Endothelial cell (in vitro differentiated cells): ENCODE measurements at regions not wholly inside any gene's neighbourhood (a gene's known extent, or its start where the extent isn't known, plus 50 kb on each side); places are given as distances from the start of the nearest gene placed in this dataset.

Experiments
- DNase-seq: peaks from one replicate; pipeline ENCODE4 v3.0.0; 2021; ENCODE audit warnings: low spot score
- H3K27ac Mint-ChIP-seq: one replicate; pipeline ENCODE4 v1.8.0; 2021; ENCODE audit warnings: mixed read lengths, inconsistent platforms; ENCODE audit not compliant: unreplicated experiment
- H3K27me3 Mint-ChIP-seq: one replicate; pipeline ENCODE4 v1.8.0; 2021; ENCODE audit warnings: mild to moderate bottlenecking, moderate library complexity, mixed read lengths, inconsistent platforms; ENCODE audit not compliant: unreplicated experiment
- H3K36me3 Mint-ChIP-seq: one replicate; pipeline ENCODE4 v1.8.0; 2021; ENCODE audit warnings: mild to moderate bottlenecking, low read depth, mixed read lengths, inconsistent platforms; ENCODE audit not compliant: unreplicated experiment
- H3K4me1 Mint-ChIP-seq: one replicate; pipeline ENCODE4 v1.8.0; 2021; ENCODE audit warnings: mild to moderate bottlenecking, mixed read lengths, inconsistent platforms; ENCODE audit not compliant: unreplicated experiment
- H3K4me3 Mint-ChIP-seq: one replicate; pipeline ENCODE4 v1.8.0; 2021; ENCODE audit warnings: mild to moderate bottlenecking, mixed read lengths, inconsistent platforms; ENCODE audit not compliant: unreplicated experiment
- H3K9me3 Mint-ChIP-seq: one replicate; pipeline ENCODE4 v1.8.0; 2021; ENCODE audit warnings: mixed read lengths, inconsistent platforms; ENCODE audit not compliant: unreplicated experiment
- TF ChIP-seq, protein P1 (sequence below): fragments of 200-600 bp; sonication (generic); IDR thresholded peaks from one replicate; pipeline ENCODE4 v1.5.0; 2021; ENCODE audit warnings: antibody characterized with exemption; ENCODE audit not compliant: unreplicated experiment

GRCh38 chr3:144301863-144302262 lies 330.2 kb downstream of the DIPK2A start:
- H3K9me3 Mint-ChIP-seq, result no peaks in the 10 kb centered on the region
- TF ChIP-seq, protein P1, sequence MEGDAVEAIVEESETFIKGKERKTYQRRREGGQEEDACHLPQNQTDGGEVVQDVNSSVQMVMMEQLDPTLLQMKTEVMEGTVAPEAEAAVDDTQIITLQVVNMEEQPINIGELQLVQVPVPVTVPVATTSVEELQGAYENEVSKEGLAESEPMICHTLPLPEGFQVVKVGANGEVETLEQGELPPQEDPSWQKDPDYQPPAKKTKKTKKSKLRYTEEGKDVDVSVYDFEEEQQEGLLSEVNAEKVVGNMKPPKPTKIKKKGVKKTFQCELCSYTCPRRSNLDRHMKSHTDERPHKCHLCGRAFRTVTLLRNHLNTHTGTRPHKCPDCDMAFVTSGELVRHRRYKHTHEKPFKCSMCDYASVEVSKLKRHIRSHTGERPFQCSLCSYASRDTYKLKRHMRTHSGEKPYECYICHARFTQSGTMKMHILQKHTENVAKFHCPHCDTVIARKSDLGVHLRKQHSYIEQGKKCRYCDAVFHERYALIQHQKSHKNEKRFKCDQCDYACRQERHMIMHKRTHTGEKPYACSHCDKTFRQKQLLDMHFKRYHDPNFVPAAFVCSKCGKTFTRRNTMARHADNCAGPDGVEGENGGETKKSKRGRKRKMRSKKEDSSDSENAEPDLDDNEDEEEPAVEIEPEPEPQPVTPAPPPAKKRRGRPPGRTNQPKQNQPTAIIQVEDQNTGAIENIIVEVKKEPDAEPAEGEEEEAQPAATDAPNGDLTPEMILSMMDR, result no peak
- no peaks in the 10 kb centered on the region for H3K36me3 Mint-ChIP-seq
- H3K27me3 Mint-ChIP-seq, result peaks cover 3% of the 10 kb centered on the region
- DNase-seq, result no peak
- H3K4me3 Mint-ChIP-seq, result no peak overlapping the region
- no peak overlapping the region for H3K27ac Mint-ChIP-seq
- no peaks in the 10 kb centered on the region for H3K4me1 Mint-ChIP-seq

GRCh38 chr3:144307951-144308350 lies 336.3 kb downstream of the DIPK2A start:
- DNase-seq, result no peak
- H3K27ac Mint-ChIP-seq, result no peak overlapping the region
- peaks cover 3% of the 10 kb centered on the region for H3K27me3 Mint-ChIP-seq
- TF ChIP-seq, protein P1, result no peak
- no peak overlapping the region for H3K4me3 Mint-ChIP-seq
- no peaks in the 10 kb centered on the region for H3K36me3 Mint-ChIP-seq
- no peaks in the 10 kb centered on the region for H3K9me3 Mint-ChIP-seq
- no peaks in the 10 kb centered on the region for H3K4me1 Mint-ChIP-seq

- Mint-ChIP-seq H3K9me3 (no peaks in the 10 kb centered on the region), H3K4me1 (no peaks in the 10 kb centered on the region), H3K27me3 (peaks cover 3% of the 10 kb centered on the region), H3K36me3 (no peaks in the 10 kb centered on the region), H3K4me3 (no peak overlapping the region), H3K27ac (no peak overlapping the region)
- DNase-seq, result no peak
- TF ChIP-seq, protein P1, result no peak
Observed at GRCh38 chr3:144308396-144308795, 336.8 kb downstream of the DIPK2A start.

DNA sequence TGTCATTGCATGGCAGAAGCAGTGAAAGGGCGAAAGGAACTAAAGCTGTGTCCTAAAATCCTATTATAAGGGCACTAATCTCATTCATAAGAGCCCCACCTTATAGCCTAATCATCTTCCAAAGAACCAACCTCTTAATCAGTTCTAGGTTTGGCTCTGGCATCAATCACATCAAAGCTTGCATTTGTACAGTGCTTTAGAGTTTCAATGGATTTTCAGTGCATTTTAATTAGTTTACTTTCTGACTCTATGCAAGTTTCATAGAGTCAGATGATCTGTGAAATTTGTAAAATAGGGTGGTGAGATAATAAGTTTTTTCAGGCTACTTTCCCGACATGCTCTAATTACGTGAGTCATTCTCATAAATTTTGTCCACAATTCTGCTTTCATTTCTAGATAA lies 341.1 kb downstream of the DIPK2A start:
- TF ChIP-seq, protein P1, result no peak
- no peaks in the 10 kb centered on the region for H3K36me3 Mint-ChIP-seq
- H3K4me3 Mint-ChIP-seq, result no peak overlapping the region
- no peak overlapping the region for H3K27ac Mint-ChIP-seq
- no peaks in the 10 kb centered on the region for H3K9me3 Mint-ChIP-seq
- DNase-seq, result no peak
- H3K27me3 Mint-ChIP-seq, result no peaks in the 10 kb centered on the region
- no peaks in the 10 kb centered on the region for H3K4me1 Mint-ChIP-seq

DNA sequence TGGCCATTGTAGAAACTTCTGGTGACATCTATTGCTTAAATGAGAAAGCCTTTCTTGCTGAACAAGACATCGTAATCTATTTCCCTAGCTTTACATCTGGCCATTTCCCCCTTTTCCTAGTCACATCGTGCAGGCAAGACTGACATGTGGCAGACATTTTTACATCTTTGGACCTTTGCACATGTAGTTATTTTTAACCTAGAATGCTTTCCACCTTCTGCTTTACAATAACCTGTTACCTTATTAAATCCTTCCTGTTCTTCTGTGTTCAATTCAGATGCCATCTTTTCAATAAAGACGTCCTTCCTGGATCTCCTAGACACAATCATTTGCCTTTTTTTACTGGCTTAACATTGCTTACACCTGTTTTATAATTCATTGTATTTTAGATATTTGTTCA lies 343.3 kb downstream of the DIPK2A start:
- Mint-ChIP-seq H3K4me3 (no peak overlapping the region), H3K27me3 (peaks cover 2% of the 10 kb centered on the region), H3K27ac (no peak overlapping the region), H3K4me1 (no peaks in the 10 kb centered on the region), H3K36me3 (no peaks in the 10 kb centered on the region), H3K9me3 (no peaks in the 10 kb centered on the region)
- TF ChIP-seq, protein P1, result no peak
- DNase-seq, result no peak
